Calu3 (cell line): ENCODE measurements at regions not wholly inside any gene's neighbourhood (a gene's known extent, or its start where the extent isn't known, plus 50 kb on each side); places are given as distances from the start of the nearest gene placed in this dataset.

Experiments
- BruUV-seq: library from RNA; stranded (reverse); fragments of 400-500 nt; replicated peaks from 2 replicates; lab custom pipeline; 2021; lab: Mats Ljungman, UMichigan
- CTCF ChIA-PET: fragments of 300-600 bp; sonication (Branson Sonifier 250); formaldehyde crosslinking; loops from one replicate; lab custom pipeline; 2022; ENCODE audit warnings: antibody characterized with exemption; lab: Charles Lee
- DNase-seq: peaks from one replicate; pipeline ENCODE4 v3.0.0; 2022
- H3K27ac Mint-ChIP-seq: one replicate; pipeline ENCODE4 v1.8.0; 2022; ENCODE audit warnings: mixed read lengths; ENCODE audit not compliant: unreplicated experiment
- H3K27me3 Mint-ChIP-seq: one replicate; pipeline ENCODE4 v1.8.0; 2022; ENCODE audit warnings: mixed read lengths; ENCODE audit not compliant: unreplicated experiment
- H3K36me3 Mint-ChIP-seq: one replicate; pipeline ENCODE4 v1.8.0; 2022; ENCODE audit warnings: mild to moderate bottlenecking, moderate library complexity, mixed read lengths; ENCODE audit not compliant: insufficient read depth, unreplicated experiment
- H3K4me1 Mint-ChIP-seq: one replicate; pipeline ENCODE4 v1.8.0; 2022; ENCODE audit warnings: mild to moderate bottlenecking, low read depth, mixed read lengths; ENCODE audit not compliant: unreplicated experiment
- H3K4me3 Mint-ChIP-seq: one replicate; pipeline ENCODE4 v1.8.0; 2022; ENCODE audit warnings: mild to moderate bottlenecking, low read depth, moderate library complexity, mixed read lengths; ENCODE audit not compliant: unreplicated experiment
- H3K9me3 Mint-ChIP-seq: one replicate; pipeline ENCODE4 v1.8.0; 2022; ENCODE audit warnings: low read depth, mixed read lengths; ENCODE audit not compliant: unreplicated experiment
- intact Hi-C: fragments of 100-400 bp; cut with micrococcal nuclease; formaldehyde crosslinking; loops from one replicate; pipeline ENCODE4 v1.10.0; 2022; ENCODE audit not compliant: unreplicated experiment
- TF ChIP-seq, protein P1 (sequence below): fragments of 200-600 bp; IDR thresholded peaks from one replicate; pipeline ENCODE4 v1.8.0; 2022; ENCODE audit warnings: antibody characterized with exemption; ENCODE audit not compliant: unreplicated experiment

GRCh38 chr14:98909251-98909944, 362.6 kb downstream of the BCL11B start:
- Mint-ChIP-seq H3K9me3 (no peaks in the 10 kb centered on the region), H3K36me3 (no peaks in the 10 kb centered on the region), H3K27me3 (peaks cover 19% of the 10 kb centered on the region), H3K4me3 (no peak overlapping the region), H3K4me1 (peaks cover 20% of the 10 kb centered on the region), H3K27ac (no peak overlapping the region)
- BruUV-seq = no TSS peak
- TF ChIP-seq, protein P1, sequence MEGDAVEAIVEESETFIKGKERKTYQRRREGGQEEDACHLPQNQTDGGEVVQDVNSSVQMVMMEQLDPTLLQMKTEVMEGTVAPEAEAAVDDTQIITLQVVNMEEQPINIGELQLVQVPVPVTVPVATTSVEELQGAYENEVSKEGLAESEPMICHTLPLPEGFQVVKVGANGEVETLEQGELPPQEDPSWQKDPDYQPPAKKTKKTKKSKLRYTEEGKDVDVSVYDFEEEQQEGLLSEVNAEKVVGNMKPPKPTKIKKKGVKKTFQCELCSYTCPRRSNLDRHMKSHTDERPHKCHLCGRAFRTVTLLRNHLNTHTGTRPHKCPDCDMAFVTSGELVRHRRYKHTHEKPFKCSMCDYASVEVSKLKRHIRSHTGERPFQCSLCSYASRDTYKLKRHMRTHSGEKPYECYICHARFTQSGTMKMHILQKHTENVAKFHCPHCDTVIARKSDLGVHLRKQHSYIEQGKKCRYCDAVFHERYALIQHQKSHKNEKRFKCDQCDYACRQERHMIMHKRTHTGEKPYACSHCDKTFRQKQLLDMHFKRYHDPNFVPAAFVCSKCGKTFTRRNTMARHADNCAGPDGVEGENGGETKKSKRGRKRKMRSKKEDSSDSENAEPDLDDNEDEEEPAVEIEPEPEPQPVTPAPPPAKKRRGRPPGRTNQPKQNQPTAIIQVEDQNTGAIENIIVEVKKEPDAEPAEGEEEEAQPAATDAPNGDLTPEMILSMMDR = no peak
- CTCF ChIA-PET = no interaction called here
- DNase-seq = peak; percentile 52
- intact Hi-C loops = loop anchor here (5.0 to 10.0 kb wide), 4 partner anchors 43 to 358 kb away; no protein-coding TSS in a partner anchor

DNA sequence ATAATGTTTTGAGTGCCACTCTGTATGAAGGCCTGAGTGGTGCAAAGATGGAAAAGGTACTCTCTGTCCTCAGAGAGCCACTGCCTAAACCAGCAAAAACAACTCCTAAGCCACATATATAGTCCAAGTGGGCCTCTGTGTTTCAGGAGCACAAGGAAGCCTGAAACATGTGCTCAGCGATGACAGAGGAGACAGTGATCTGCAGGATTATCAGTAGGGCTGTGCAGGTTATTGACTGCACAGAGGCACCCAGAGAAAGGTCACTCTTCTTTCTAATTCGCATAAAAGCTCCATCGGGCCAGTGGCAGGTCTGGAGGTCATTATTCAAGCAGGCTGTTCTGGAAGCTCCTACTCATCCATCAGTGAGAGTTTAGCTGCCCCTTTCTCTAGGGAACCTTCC, 361.9 kb downstream of the BCL11B start:
- H3K4me3 Mint-ChIP-seq = no peak overlapping the region
- DNase-seq = no peak
- H3K27ac Mint-ChIP-seq = no peak overlapping the region
- TF ChIP-seq, protein P1 = no peak
- H3K36me3 Mint-ChIP-seq = no peaks in the 10 kb centered on the region
- no TSS peak for BruUV-seq
- H3K4me1 Mint-ChIP-seq = peaks cover 15% of the 10 kb centered on the region
- H3K27me3 Mint-ChIP-seq = peaks cover 20% of the 10 kb centered on the region
- CTCF ChIA-PET = no interaction called here
- no peaks in the 10 kb centered on the region for H3K9me3 Mint-ChIP-seq
- intact Hi-C loops = no loop called here

GRCh38 chr14:98912655-98913054, 359.3 kb downstream of the BCL11B start:
- no peak overlapping the region for H3K4me3 Mint-ChIP-seq
- peaks cover 31% of the 10 kb centered on the region for H3K27me3 Mint-ChIP-seq
- CTCF ChIA-PET = no interaction called here
- intact Hi-C loops = no loop called here
- DNase-seq = no peak
- no peak overlapping the region for H3K27ac Mint-ChIP-seq
- no peaks in the 10 kb centered on the region for H3K9me3 Mint-ChIP-seq
- no TSS peak for BruUV-seq
- no peaks in the 10 kb centered on the region for H3K36me3 Mint-ChIP-seq
- no peaks in the 10 kb centered on the region for H3K4me1 Mint-ChIP-seq
- TF ChIP-seq, protein P1 = no peak

DNA sequence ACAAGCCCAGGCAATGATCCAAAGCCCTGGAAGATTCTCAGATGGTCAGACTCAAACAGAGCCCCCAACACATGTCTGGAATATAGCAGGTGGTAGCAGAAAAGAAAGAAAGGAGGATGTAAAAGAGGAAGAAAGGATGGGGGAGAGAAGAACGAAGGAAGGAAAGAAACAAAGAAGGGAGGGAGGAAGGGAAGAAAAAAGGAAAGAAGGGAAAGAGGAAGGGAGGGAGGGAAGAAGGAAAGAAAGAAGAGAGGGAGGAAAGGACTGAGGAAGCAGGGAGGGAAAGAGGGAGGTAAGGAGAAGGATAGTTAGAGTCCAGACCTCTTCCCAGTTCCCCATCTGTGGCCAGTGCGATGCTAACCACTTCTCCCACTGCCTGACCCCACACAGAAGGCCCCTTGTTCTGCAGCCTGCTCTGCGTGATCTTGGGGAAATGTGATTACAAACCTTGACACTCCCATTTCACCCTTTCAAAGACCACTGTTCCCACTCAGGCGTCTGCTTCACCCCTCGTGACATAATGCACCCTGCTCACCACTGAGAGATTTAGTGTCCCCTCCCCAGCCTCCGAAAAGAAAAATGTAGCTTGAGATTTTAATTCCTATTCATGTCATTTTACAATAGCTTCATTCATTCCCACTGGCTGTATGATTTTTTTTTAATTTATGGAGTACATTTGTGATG, 357.9 kb downstream of the BCL11B start:
- no TSS peak for BruUV-seq
- intact Hi-C loops = no loop called here
- CTCF ChIA-PET = no interaction called here
- no peak overlapping the region for H3K27ac Mint-ChIP-seq
- DNase-seq = no peak
- TF ChIP-seq, protein P1 = no peak
- H3K9me3 Mint-ChIP-seq = no peaks in the 10 kb centered on the region
- no peak overlapping the region for H3K4me3 Mint-ChIP-seq
- H3K27me3 Mint-ChIP-seq = peaks cover 45% of the 10 kb centered on the region
- no peaks in the 10 kb centered on the region for H3K4me1 Mint-ChIP-seq
- no peaks in the 10 kb centered on the region for H3K36me3 Mint-ChIP-seq
